ENCODE measurements at regions not wholly inside any gene's neighbourhood (a gene's known extent, or its start where the extent isn't known, plus 50 kb on each side); places are given as distances from the start of the nearest gene placed in this dataset.

- Histone ChIP-seq H4K20me1 (ENCODE audit: insufficient read depth, low read length) (no peaks in the 10 kb centered on the region), H3K9me3 (ENCODE audit: insufficient read depth, low read length) (no peaks in the 10 kb centered on the region), H3K27ac (ENCODE audit: low read length) (no peak overlapping the region), H3K4me2 (ENCODE audit: low read length) (no peak overlapping the region), H3K4me1 (ENCODE audit: low read length) (no peaks in the 10 kb centered on the region), H2AFZ (ENCODE audit: low read depth, low read length) (no peak overlapping the region), H3K9ac (ENCODE audit: low read length) (no peak overlapping the region), H3K79me2 (ENCODE audit: low read length) (no peaks in the 10 kb centered on the region), H3K27me3 (ENCODE audit: low read depth, low read length) (no peaks in the 10 kb centered on the region), H3K36me3 (replicated peaks; ENCODE audit: low read depth, low read length) (no peaks in the 10 kb centered on the region), H3K4me3 (ENCODE audit: low read length) (no peak overlapping the region)
- TF ChIP-seq CTCF (IDR thresholded peaks at IDR 0.05; ENCODE audit: low read depth, low read length) (no peak), EZH2phosphoT487 (IDR thresholded peaks at IDR 0.05; ENCODE audit: low read depth) (no peak)
These were observed 147.6 kb downstream of the IFI44 start for GRCh38 chr1:78797108-78797781.

DNA sequence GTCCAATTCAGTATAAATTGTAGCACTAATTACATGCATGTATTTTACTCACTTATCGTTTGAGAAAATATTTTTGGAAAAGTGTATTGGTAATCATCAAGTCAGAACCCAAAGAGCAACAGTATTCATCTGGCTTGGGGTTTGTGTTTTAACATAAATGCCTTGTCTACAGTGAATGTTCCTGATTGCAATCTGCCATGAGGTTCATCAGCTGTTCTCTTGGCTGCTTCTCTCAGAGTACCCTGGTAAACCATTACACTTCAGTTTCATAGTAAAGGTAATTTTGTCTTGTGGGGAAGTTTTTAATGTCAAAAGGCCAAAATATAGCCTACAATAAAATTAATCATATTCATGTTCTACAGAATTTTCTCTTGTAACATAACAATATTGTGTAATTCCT, 150.3 kb downstream of the IFI44 start:
- Histone ChIP-seq H3K9me3 (ENCODE audit: insufficient read depth, low read length) (no peaks in the 10 kb centered on the region), H3K27ac (ENCODE audit: low read length) (no peak overlapping the region), H3K79me2 (ENCODE audit: low read length) (no peaks in the 10 kb centered on the region), H3K9ac (ENCODE audit: low read length) (no peak overlapping the region), H3K27me3 (ENCODE audit: low read depth, low read length) (no peaks in the 10 kb centered on the region), H2AFZ (ENCODE audit: low read depth, low read length) (no peak overlapping the region), H3K36me3 (replicated peaks; ENCODE audit: low read depth, low read length) (no peaks in the 10 kb centered on the region), H3K4me2 (ENCODE audit: low read length) (no peak overlapping the region), H4K20me1 (ENCODE audit: insufficient read depth, low read length) (no peaks in the 10 kb centered on the region), H3K4me3 (ENCODE audit: low read length) (no peak overlapping the region), H3K4me1 (ENCODE audit: low read length) (no peaks in the 10 kb centered on the region)
- TF ChIP-seq EZH2phosphoT487 (IDR thresholded peaks at IDR 0.05; ENCODE audit: low read depth) (no peak), CTCF (IDR thresholded peaks at IDR 0.05; ENCODE audit: low read depth, low read length) (no peak)

GRCh38 chr1:78814176-78814575, 164.5 kb downstream of the IFI44 start:
- Histone ChIP-seq H3K9me3 (ENCODE audit: insufficient read depth, low read length) (no peaks in the 10 kb centered on the region), H2AFZ (ENCODE audit: low read depth, low read length) (no peak overlapping the region), H3K36me3 (replicated peaks; ENCODE audit: low read depth, low read length) (no peaks in the 10 kb centered on the region), H3K79me2 (ENCODE audit: low read length) (no peaks in the 10 kb centered on the region), H3K27ac (ENCODE audit: low read length) (no peak overlapping the region), H3K4me1 (ENCODE audit: low read length) (no peaks in the 10 kb centered on the region), H3K4me2 (ENCODE audit: low read length) (no peak overlapping the region), H3K27me3 (ENCODE audit: low read depth, low read length) (no peaks in the 10 kb centered on the region), H3K4me3 (ENCODE audit: low read length) (no peak overlapping the region), H3K9ac (ENCODE audit: low read length) (no peak overlapping the region), H4K20me1 (ENCODE audit: insufficient read depth, low read length) (no peaks in the 10 kb centered on the region)
- TF ChIP-seq CTCF (IDR thresholded peaks at IDR 0.05; ENCODE audit: low read depth, low read length): no peak
- TF ChIP-seq EZH2phosphoT487 (IDR thresholded peaks at IDR 0.05; ENCODE audit: low read depth): no peak

- no peak overlapping the region for H3K27ac ChIP-seq (ENCODE audit: low read length)
- no peak overlapping the region for H3K9ac ChIP-seq (ENCODE audit: low read length)
- no peak overlapping the region for H3K4me3 ChIP-seq (ENCODE audit: low read length)
- H3K9me3 ChIP-seq (ENCODE audit: insufficient read depth, low read length): no peaks in the 10 kb centered on the region
- H3K27me3 ChIP-seq (ENCODE audit: low read depth, low read length): no peaks in the 10 kb centered on the region
- no peak overlapping the region for H3K4me2 ChIP-seq (ENCODE audit: low read length)
- TF ChIP-seq CTCF (IDR thresholded peaks at IDR 0.05; ENCODE audit: low read depth, low read length) (no peak), EZH2phosphoT487 (IDR thresholded peaks at IDR 0.05; ENCODE audit: low read depth) (no peak)
- no peaks in the 10 kb centered on the region for H3K36me3 ChIP-seq (replicated peaks; ENCODE audit: low read depth, low read length)
- H4K20me1 ChIP-seq (ENCODE audit: insufficient read depth, low read length): no peaks in the 10 kb centered on the region
- H3K79me2 ChIP-seq (ENCODE audit: low read length): no peaks in the 10 kb centered on the region
- H3K4me1 ChIP-seq (ENCODE audit: low read length): no peaks in the 10 kb centered on the region
- H2AFZ ChIP-seq (ENCODE audit: low read depth, low read length): no peak overlapping the region
These were observed 175.9 kb downstream of the IFI44 start for GRCh38 chr1:78825561-78825960.
